SK-N-SH (cell line): ENCODE measurements at regions not wholly inside any gene's neighbourhood (a gene's known extent, or its start where the extent isn't known, plus 50 kb on each side); places are given as distances from the start of the nearest gene placed in this dataset.

Experiments
- CTCF ChIA-PET: fragments of 300-600, 350-600 bp; formaldehyde crosslinking; extraction: SDS; loops from one replicate; lab custom pipeline; 2021; lab: Yijun Ruan, JAX
- POLR2A ChIA-PET: fragments of 350-600 bp; sonication (Branson Sonifier 250); formaldehyde crosslinking; extraction: SDS; loops from one replicate; lab custom pipeline; 2020; ENCODE audit warnings: antibody characterized with exemption, inconsistent platforms; lab: Yijun Ruan, JAX
- DNase-seq: peaks from one replicate; pipeline ENCODE4 v3.0.0; 2012
- H2AFZ ChIP-seq: fragments of 200-600 bp; sonication (generic); 2 replicates; pipeline ENCODE4 v1.8.1; 2016; ENCODE audit warnings: antibody characterized with exemption, mild to moderate bottlenecking, low read depth
- H3F3A ChIP-seq: fragments of 200-600 bp; sonication (generic); replicated peaks from 2 replicates; pipeline ENCODE3; 2016; ENCODE audit warnings: antibody characterized with exemption, mild to moderate bottlenecking; ENCODE audit not compliant: insufficient read depth
- H3K27ac ChIP-seq, 2 experiments: fragments of 200-500 bp in 1 of 2; fragments of 200-600 bp in 1 of 2; sonication (Bioruptor generic) in 1 of 2; sonication (generic), shearing (Covaris generic) in 1 of 2; 2 replicates each; pipeline versions ENCODE4 v1.5.1 to v1.6.1; 2014 to 2016; ENCODE audit warnings: low read depth in 2 of 2, inconsistent platforms in 1 of 2, low read length in 1 of 2, mild to moderate bottlenecking in 1 of 2, mixed read lengths in 1 of 2
- H3K27me3 ChIP-seq: fragments of 200-600 bp; sonication (generic), shearing (Covaris generic); 2 replicates; pipeline ENCODE4 v1.6.1; 2016; ENCODE audit warnings: mixed run types; ENCODE audit not compliant: insufficient read depth
- H3K36me3 ChIP-seq, 2 experiments: fragments of 200-500 bp in 1 of 2; fragments of 200-600 bp in 1 of 2; sonication (Bioruptor generic) in 1 of 2; sonication (generic) in 1 of 2; replicated peaks in 1 of 2; 2 replicates each; pipeline versions ENCODE3 to v1.5.1; 2014 to 2016; ENCODE audit warnings: low read length in 1 of 2, mild to moderate bottlenecking in 1 of 2; ENCODE audit not compliant: insufficient read depth in 2 of 2, control insufficient read depth in 1 of 2
- H3K4me1 ChIP-seq, 2 experiments: fragments of 200-500 bp in 1 of 2; fragments of 200-600 bp in 1 of 2; sonication (Bioruptor generic) in 1 of 2; sonication (generic), shearing (Covaris generic) in 1 of 2; 2 replicates each; pipeline versions ENCODE4 v1.5.1 to v1.6.1; 2014 to 2016; ENCODE audit warnings: low read depth in 1 of 2, low read length in 1 of 2, mixed run types in 1 of 2; ENCODE audit not compliant: insufficient read depth in 2 of 2, control insufficient read depth in 1 of 2
- H3K4me2 ChIP-seq: fragments of 200-600 bp; sonication (generic), shearing (Covaris generic); 2 replicates; pipeline ENCODE4 v1.6.1; 2017; ENCODE audit warnings: mixed run types
- H3K4me3 ChIP-seq, 2 experiments: fragments of 200-500 bp in 1 of 2; fragments of 200-600 bp in 1 of 2; sonication (Bioruptor generic) in 1 of 2; sonication (generic), shearing (Covaris generic) in 1 of 2; 2 replicates each; pipeline versions ENCODE4 v1.5.1 to v1.8.1; 2014 to 2016; ENCODE audit warnings: low read depth in 2 of 2, inconsistent platforms in 1 of 2, low read length in 1 of 2, mild to moderate bottlenecking in 1 of 2, mixed read lengths in 1 of 2, moderate library complexity in 1 of 2
- H3K79me2 ChIP-seq: fragments of 200-600 bp; sonication (generic); 2 replicates; pipeline ENCODE4 v1.8.1; 2017; ENCODE audit warnings: mild to moderate bottlenecking; ENCODE audit not compliant: insufficient read depth
- H3K9ac ChIP-seq: fragments of 200-600 bp; sonication (generic); 2 replicates; pipeline ENCODE4 v1.6.1; 2017; ENCODE audit warnings: mixed run types
- H3K9me2 ChIP-seq: fragments of 200-600 bp; sonication (generic); 2 replicates; pipeline ENCODE4 v1.6.1; 2017; ENCODE audit warnings: mixed run types
- H3K9me3 ChIP-seq: fragments of 200-600 bp; sonication (generic); 2 replicates; pipeline ENCODE4 v1.6.1; 2017; ENCODE audit warnings: mixed run types, mild to moderate bottlenecking, moderate library complexity
- H4K20me1 ChIP-seq: fragments of 200-600 bp; sonication (generic); 2 replicates; pipeline ENCODE4 v1.6.1; 2017; ENCODE audit warnings: mild to moderate bottlenecking, mixed run types; ENCODE audit not compliant: insufficient read depth
- CHD2 ChIP-seq: fragments of 150-350 bp; IDR thresholded peaks from 2 replicates; pipeline ENCODE4 v1.6.1; 2018; ENCODE audit warnings: low read length; ENCODE audit not compliant: partially characterized antibody
- EP300 ChIP-seq, 2 experiments: IDR thresholded peaks; 2 replicates each; pipeline versions ENCODE4 v1.4.0 to v1.6.1; 2012; ENCODE audit warnings: borderline replicate concordance in 1 of 2, low read depth in 1 of 2, low read length in 1 of 2
- FOSL2 ChIP-seq: IDR thresholded peaks from 2 replicates; pipeline ENCODE4 v1.4.0; 2012; ENCODE audit warnings: low read depth, mild to moderate bottlenecking, moderate library complexity, borderline replicate concordance
- FOXJ3 ChIP-seq: sonication (generic); formaldehyde crosslinking; IDR thresholded peaks from 2 replicates; pipeline ENCODE4 v1.5.1; 2020; ENCODE audit warnings: mild to moderate bottlenecking, missing genetic modification reagents
- MXI1 ChIP-seq: IDR thresholded peaks from 2 replicates; pipeline ENCODE4 v1.6.1; 2012; ENCODE audit warnings: mild to moderate bottlenecking, low read depth, low read length, improper control_type of control experiment
- NRF1 ChIP-seq: IDR thresholded peaks from 2 replicates; pipeline ENCODE4 v1.6.1; 2012; ENCODE audit warnings: low read depth, mild to moderate bottlenecking, low read length
- POLR2AphosphoS5 ChIP-seq: IDR thresholded peaks from 2 replicates; pipeline ENCODE4 v1.6.1; 2012; ENCODE audit warnings: low read depth, low read length
- SIN3A ChIP-seq: IDR thresholded peaks from 2 replicates; pipeline ENCODE4 v1.6.1; 2012; ENCODE audit warnings: low read depth, mild to moderate bottlenecking, low read length, moderate library complexity, borderline replicate concordance
- YY1 ChIP-seq: IDR thresholded peaks from 2 replicates; pipeline ENCODE4 v1.4.0; 2012; ENCODE audit warnings: low read depth, mild to moderate bottlenecking
- WGBS: methylation state at CpG from one replicate; pipeline ENCODE4 v1.1.6; 2017; ENCODE audit warnings: low lambda C conversion rate; 5-methylcytosine and 5-hydroxymethylcytosine counted together
- TF ChIP-seq, protein P1 (sequence below): fragments of 200-600 bp; sonication (generic); IDR thresholded peaks from 2 replicates; pipeline ENCODE4 v1.6.1; 2017; ENCODE audit warnings: antibody characterized with exemption, mild to moderate bottlenecking, moderate library complexity
- TF ChIP-seq, protein P2 (sequence below): IDR thresholded peaks from 2 replicates; pipeline ENCODE4 v1.4.0; 2012; ENCODE audit warnings: low read depth, borderline replicate concordance
- TF ChIP-seq, protein P3 (sequence below): IDR thresholded peaks from 2 replicates; pipeline ENCODE4 v1.6.1; 2012; ENCODE audit warnings: mild to moderate bottlenecking, low read depth, low read length, moderate library complexity

- H3K79me2 ChIP-seq, result no peaks in the 10 kb centered on the region
- H4K20me1 ChIP-seq, result no peaks in the 10 kb centered on the region
- no peaks in the 10 kb centered on the region for H3K27me3 ChIP-seq
- H3F3A ChIP-seq, result no peaks in the 10 kb centered on the region
- no peaks in the 10 kb centered on the region for H3K36me3 ChIP-seq
- no peak overlapping the region for H3K4me3 ChIP-seq
- H3K9ac ChIP-seq, result no peak overlapping the region
- WGBS, result 5% methylated on average over 3 of the region's 3 CpGs
- no peaks in the 10 kb centered on the region for H3K9me2 ChIP-seq
- H3K4me1 ChIP-seq, result no peaks in the 10 kb centered on the region
- CTCF ChIA-PET, result no interaction called here
- POLR2A ChIA-PET, result no interaction called here
- DNase-seq, result no peak
- TF ChIP-seq MXI1 (no peak), YY1 (no peak), SIN3A (no peak)
- TF ChIP-seq, protein P1, sequence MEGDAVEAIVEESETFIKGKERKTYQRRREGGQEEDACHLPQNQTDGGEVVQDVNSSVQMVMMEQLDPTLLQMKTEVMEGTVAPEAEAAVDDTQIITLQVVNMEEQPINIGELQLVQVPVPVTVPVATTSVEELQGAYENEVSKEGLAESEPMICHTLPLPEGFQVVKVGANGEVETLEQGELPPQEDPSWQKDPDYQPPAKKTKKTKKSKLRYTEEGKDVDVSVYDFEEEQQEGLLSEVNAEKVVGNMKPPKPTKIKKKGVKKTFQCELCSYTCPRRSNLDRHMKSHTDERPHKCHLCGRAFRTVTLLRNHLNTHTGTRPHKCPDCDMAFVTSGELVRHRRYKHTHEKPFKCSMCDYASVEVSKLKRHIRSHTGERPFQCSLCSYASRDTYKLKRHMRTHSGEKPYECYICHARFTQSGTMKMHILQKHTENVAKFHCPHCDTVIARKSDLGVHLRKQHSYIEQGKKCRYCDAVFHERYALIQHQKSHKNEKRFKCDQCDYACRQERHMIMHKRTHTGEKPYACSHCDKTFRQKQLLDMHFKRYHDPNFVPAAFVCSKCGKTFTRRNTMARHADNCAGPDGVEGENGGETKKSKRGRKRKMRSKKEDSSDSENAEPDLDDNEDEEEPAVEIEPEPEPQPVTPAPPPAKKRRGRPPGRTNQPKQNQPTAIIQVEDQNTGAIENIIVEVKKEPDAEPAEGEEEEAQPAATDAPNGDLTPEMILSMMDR, result no peak
- TF ChIP-seq, all 33 proteins: peak for 0
- H3K9me3 ChIP-seq, result no peaks in the 10 kb centered on the region
- H2AFZ ChIP-seq, result no peak overlapping the region
- H3K4me2 ChIP-seq, result no peak overlapping the region
- H3K27ac ChIP-seq, result no peak overlapping the region
Measured at GRCh38 chr3:34145796-34146195, 347.4 kb downstream of the PDCD6IP start.

DNA sequence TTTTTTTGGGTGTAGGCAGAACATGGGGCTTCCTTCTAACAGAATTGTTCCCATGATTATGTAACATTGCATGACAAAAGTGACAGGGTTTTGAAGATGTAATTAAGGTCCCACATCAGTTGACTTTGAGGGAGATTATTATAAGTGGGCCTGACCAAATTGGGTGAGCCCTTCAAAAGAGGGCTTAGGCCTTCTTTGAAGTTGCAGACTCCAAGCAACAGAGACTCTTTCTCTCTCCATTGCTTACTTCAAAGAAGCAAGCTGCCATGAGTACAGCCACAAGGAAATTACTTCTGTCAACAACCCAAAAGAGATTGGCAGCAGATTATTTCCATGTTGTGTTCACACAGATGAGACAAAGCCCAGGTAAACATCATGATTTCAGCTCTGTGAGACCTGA lies 348.2 kb downstream of the PDCD6IP start:
- Histone ChIP-seq H4K20me1 (no peaks in the 10 kb centered on the region), H3K4me3 (no peak overlapping the region), H3K9ac (no peak overlapping the region), H3K27ac (no peak overlapping the region), H3K9me3 (no peaks in the 10 kb centered on the region), H3K27me3 (no peaks in the 10 kb centered on the region), H3K9me2 (no peaks in the 10 kb centered on the region), H3F3A (no peaks in the 10 kb centered on the region), H3K4me2 (no peak overlapping the region), H2AFZ (no peak overlapping the region), H3K36me3 (no peaks in the 10 kb centered on the region), H3K79me2 (no peaks in the 10 kb centered on the region), H3K4me1 (no peaks in the 10 kb centered on the region; a peak in 1 of 4 replicates)
- TF ChIP-seq NRF1, result no peak
- CTCF ChIA-PET, result no interaction called here
- POLR2A ChIA-PET, result no interaction called here
- DNase-seq, result no peak

GRCh38 chr3:34150992-34151391 lies 352.6 kb downstream of the PDCD6IP start:
- 17% methylated on average over 3 of the region's 3 CpGs for WGBS
- no peak overlapping the region for H3K27ac ChIP-seq
- TF ChIP-seq, protein P1, result no peak
- TF ChIP-seq POLR2AphosphoS5 (no peak), FOSL2 (no peak), EP300 (IDR thresholded peaks at IDR 0.05; ENCODE audit: borderline replicate concordance in 1 of 2, low read depth in 1 of 2, low read length in 1 of 2) (no peak), FOXJ3 (CRISPR knock-in tag) (no peak), CHD2 (no peak)
- TF ChIP-seq, protein P2, sequence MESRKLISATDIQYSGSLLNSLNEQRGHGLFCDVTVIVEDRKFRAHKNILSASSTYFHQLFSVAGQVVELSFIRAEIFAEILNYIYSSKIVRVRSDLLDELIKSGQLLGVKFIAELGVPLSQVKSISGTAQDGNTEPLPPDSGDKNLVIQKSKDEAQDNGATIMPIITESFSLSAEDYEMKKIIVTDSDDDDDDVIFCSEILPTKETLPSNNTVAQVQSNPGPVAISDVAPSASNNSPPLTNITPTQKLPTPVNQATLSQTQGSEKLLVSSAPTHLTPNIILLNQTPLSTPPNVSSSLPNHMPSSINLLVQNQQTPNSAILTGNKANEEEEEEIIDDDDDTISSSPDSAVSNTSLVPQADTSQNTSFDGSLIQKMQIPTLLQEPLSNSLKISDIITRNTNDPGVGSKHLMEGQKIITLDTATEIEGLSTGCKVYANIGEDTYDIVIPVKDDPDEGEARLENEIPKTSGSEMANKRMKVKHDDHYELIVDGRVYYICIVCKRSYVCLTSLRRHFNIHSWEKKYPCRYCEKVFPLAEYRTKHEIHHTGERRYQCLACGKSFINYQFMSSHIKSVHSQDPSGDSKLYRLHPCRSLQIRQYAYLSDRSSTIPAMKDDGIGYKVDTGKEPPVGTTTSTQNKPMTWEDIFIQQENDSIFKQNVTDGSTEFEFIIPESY, result no peak
- TF ChIP-seq, protein P3, sequence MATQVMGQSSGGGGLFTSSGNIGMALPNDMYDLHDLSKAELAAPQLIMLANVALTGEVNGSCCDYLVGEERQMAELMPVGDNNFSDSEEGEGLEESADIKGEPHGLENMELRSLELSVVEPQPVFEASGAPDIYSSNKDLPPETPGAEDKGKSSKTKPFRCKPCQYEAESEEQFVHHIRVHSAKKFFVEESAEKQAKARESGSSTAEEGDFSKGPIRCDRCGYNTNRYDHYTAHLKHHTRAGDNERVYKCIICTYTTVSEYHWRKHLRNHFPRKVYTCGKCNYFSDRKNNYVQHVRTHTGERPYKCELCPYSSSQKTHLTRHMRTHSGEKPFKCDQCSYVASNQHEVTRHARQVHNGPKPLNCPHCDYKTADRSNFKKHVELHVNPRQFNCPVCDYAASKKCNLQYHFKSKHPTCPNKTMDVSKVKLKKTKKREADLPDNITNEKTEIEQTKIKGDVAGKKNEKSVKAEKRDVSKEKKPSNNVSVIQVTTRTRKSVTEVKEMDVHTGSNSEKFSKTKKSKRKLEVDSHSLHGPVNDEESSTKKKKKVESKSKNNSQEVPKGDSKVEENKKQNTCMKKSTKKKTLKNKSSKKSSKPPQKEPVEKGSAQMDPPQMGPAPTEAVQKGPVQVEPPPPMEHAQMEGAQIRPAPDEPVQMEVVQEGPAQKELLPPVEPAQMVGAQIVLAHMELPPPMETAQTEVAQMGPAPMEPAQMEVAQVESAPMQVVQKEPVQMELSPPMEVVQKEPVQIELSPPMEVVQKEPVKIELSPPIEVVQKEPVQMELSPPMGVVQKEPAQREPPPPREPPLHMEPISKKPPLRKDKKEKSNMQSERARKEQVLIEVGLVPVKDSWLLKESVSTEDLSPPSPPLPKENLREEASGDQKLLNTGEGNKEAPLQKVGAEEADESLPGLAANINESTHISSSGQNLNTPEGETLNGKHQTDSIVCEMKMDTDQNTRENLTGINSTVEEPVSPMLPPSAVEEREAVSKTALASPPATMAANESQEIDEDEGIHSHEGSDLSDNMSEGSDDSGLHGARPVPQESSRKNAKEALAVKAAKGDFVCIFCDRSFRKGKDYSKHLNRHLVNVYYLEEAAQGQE, result no peak
- TF ChIP-seq, all 33 proteins: peak for 0
- H3F3A ChIP-seq, result no peaks in the 10 kb centered on the region
- H3K4me1 ChIP-seq, result no peaks in the 10 kb centered on the region; a peak in 1 of 4 replicates
- no peaks in the 10 kb centered on the region for H3K36me3 ChIP-seq
- H3K79me2 ChIP-seq, result no peaks in the 10 kb centered on the region
- H3K4me3 ChIP-seq, result no peak overlapping the region
- no peaks in the 10 kb centered on the region for H3K9me2 ChIP-seq
- no peak overlapping the region for H2AFZ ChIP-seq
- H3K9ac ChIP-seq, result no peak overlapping the region
- H3K4me2 ChIP-seq, result no peak overlapping the region
- no peaks in the 10 kb centered on the region for H3K9me3 ChIP-seq
- H4K20me1 ChIP-seq, result no peaks in the 10 kb centered on the region
- CTCF ChIA-PET, result interaction anchor here (1.3 kb wide), 1 partner anchor 268 kb away, joined by 4 read pairs; no protein-coding TSS in a partner anchor
- POLR2A ChIA-PET, result no interaction called here
- H3K27me3 ChIP-seq, result no peaks in the 10 kb centered on the region
- DNase-seq, result no peak
